OCI-LY3 (cell line): ENCODE measurements at regions not wholly inside any gene's neighbourhood (a gene's known extent, or its start where the extent isn't known, plus 50 kb on each side); places are given as distances from the start of the nearest gene placed in this dataset.
A peak's percentile ranks its signal among the peaks of the same experiment; 100 is the strongest.

ENCODE experiments used
- H2AFZ ChIP-seq: fragments of 200-600, 300-600 bp; shearing (Covaris generic); 2 replicates; pipeline ENCODE4 v1.6.0; 2014; ENCODE audit warnings: antibody characterized with exemption, low read depth, low read length
- H3K27ac ChIP-seq: fragments of 200-600, 300-600 bp; sonication (generic); 2 replicates; pipeline ENCODE4 v1.5.1; 2014; ENCODE audit warnings: mild to moderate bottlenecking, low read length, moderate library complexity, mixed read lengths
- H3K27me3 ChIP-seq: fragments of 200-600, 300-600 bp; sonication (generic); 2 replicates; pipeline ENCODE4 v1.6.1; 2014; ENCODE audit warnings: low read depth, low read length, mixed read lengths
- H3K36me3 ChIP-seq: fragments of 200-600, 300-600 bp; sonication (generic); replicated peaks from 2 replicates; pipeline ENCODE3; 2014; ENCODE audit warnings: low read depth, low read length, mixed read lengths
- H3K4me1 ChIP-seq: fragments of 300-600, 200-600 bp; sonication (generic); 2 replicates; pipeline ENCODE4 v1.6.1; 2014; ENCODE audit warnings: low read length, mixed read lengths
- H3K4me2 ChIP-seq: fragments of 200-600, 300-600 bp; sonication (generic); 2 replicates; pipeline ENCODE4 v1.6.1; 2014; ENCODE audit warnings: low read length, mixed read lengths
- H3K4me3 ChIP-seq: fragments of 300-600, 200-600 bp; sonication (generic); 2 replicates; pipeline ENCODE4 v1.5.1; 2014; ENCODE audit warnings: antibody characterized with exemption, mild to moderate bottlenecking, low read length, moderate library complexity
- H3K79me2 ChIP-seq: fragments of 300-600, 200-600 bp; shearing (Covaris generic); 2 replicates; pipeline ENCODE4 v1.6.1; 2014; ENCODE audit warnings: mild to moderate bottlenecking, low read length, mixed read lengths
- H3K9ac ChIP-seq: fragments of 300-600, 200-600 bp; shearing (Covaris generic); 2 replicates; pipeline ENCODE4 v1.6.0; 2014; ENCODE audit warnings: mild to moderate bottlenecking, low read length, moderate library complexity
- H3K9me3 ChIP-seq: fragments of 200-600, 300-600 bp; shearing (Covaris generic); 2 replicates; pipeline ENCODE4 v1.6.1; 2014; ENCODE audit warnings: low read length, mixed read lengths; ENCODE audit not compliant: insufficient read depth
- H4K20me1 ChIP-seq: fragments of 200-600, 300-600 bp; sonication (generic); 2 replicates; pipeline ENCODE4 v1.6.1; 2016; ENCODE audit warnings: low read length, mixed read lengths; ENCODE audit not compliant: insufficient read depth
- EZH2phosphoT487 ChIP-seq: fragments of 200-600 bp; shearing (Covaris generic); IDR thresholded peaks from 2 replicates; pipeline ENCODE4 v1.6.1; 2018; ENCODE audit warnings: antibody characterized with exemption, mixed run types, low read depth
- TF ChIP-seq, protein P1 (sequence below): fragments of 200-600, 300-600 bp; sonication (generic); IDR thresholded peaks from 2 replicates; pipeline ENCODE4 v1.5.1; 2014; ENCODE audit warnings: antibody characterized with exemption, low read length, low read depth

DNA sequence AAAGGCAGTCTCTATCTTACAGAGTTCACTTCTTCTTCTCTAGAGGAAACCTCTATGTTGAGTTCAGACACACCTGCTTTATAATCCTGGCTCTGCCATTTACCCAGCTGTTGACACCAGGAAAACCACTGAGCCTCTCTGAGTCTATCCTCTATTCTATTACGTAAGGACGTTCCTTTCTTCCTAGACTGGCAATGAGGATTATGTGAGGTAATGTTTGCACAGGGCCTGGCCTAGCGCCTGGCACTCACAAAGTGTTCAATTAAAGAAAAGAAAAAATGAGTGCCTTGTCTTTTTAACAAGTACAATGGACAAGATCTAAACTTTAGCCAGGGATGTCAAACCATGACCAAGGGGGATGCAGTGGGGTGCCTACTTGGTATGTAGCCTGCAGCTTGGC, 641.9 kb upstream of the TBX3 start:
- Histone ChIP-seq H3K27me3 (peaks cover 9% of the 10 kb centered on the region; the same call in 1 of the 2 replicates), H3K79me2 (no peaks in the 10 kb centered on the region), H3K4me2 (no peak overlapping the region), H4K20me1 (no peaks in the 10 kb centered on the region), H3K9me3 (no peaks in the 10 kb centered on the region; the same call in 1 of the 2 replicates), H3K27ac (no peak overlapping the region), H3K36me3 (no peaks in the 10 kb centered on the region), H3K9ac (no peak overlapping the region), H2AFZ (no peak overlapping the region), H3K4me1 (peaks cover 20% of the 10 kb centered on the region), H3K4me3 (no peak overlapping the region)
- TF ChIP-seq EZH2phosphoT487, result no peak
- TF ChIP-seq, protein P1, sequence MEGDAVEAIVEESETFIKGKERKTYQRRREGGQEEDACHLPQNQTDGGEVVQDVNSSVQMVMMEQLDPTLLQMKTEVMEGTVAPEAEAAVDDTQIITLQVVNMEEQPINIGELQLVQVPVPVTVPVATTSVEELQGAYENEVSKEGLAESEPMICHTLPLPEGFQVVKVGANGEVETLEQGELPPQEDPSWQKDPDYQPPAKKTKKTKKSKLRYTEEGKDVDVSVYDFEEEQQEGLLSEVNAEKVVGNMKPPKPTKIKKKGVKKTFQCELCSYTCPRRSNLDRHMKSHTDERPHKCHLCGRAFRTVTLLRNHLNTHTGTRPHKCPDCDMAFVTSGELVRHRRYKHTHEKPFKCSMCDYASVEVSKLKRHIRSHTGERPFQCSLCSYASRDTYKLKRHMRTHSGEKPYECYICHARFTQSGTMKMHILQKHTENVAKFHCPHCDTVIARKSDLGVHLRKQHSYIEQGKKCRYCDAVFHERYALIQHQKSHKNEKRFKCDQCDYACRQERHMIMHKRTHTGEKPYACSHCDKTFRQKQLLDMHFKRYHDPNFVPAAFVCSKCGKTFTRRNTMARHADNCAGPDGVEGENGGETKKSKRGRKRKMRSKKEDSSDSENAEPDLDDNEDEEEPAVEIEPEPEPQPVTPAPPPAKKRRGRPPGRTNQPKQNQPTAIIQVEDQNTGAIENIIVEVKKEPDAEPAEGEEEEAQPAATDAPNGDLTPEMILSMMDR, result no peak

DNA sequence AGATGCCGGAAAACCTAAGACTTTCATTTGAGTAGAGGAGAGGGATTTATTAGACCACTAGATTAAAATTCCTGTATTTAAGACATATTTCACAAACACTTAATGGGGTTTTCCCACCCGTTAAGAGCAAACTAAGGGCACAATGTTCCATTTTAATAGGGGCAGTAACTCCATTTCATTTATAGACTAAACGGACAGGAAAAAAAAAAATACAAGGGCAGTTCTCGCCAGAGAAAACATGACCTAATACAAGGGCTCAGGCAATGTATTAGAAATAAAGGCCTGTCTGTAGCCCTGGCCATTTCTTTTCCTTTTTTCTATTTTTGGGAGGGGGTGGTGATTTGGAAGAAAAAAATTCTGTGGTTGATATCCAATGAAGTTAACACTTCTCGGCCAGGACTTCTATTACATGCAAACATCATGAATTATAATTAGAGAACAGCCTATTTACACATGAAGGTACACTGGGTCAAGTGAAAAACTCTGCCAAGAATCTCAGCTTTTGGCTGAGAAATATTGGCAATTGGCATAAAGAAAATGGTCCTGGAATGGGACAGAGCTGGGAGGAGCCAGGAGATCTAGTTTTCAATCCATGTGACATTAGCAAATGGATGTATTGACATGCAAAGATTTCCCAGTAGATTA, 641.1 kb upstream of the TBX3 start:
- no peak overlapping the region for H3K4me2 ChIP-seq
- H3K36me3 ChIP-seq, result no peaks in the 10 kb centered on the region
- no peak overlapping the region for H2AFZ ChIP-seq
- no peak overlapping the region for H3K9ac ChIP-seq
- H4K20me1 ChIP-seq, result no peaks in the 10 kb centered on the region
- TF ChIP-seq EZH2phosphoT487, result no peak
- TF ChIP-seq, protein P1, result no peak
- no peak overlapping the region for H3K4me3 ChIP-seq
- H3K4me1 ChIP-seq, result peaks cover 20% of the 10 kb centered on the region
- no peaks in the 10 kb centered on the region; the same call in 1 of the 2 replicates for H3K9me3 ChIP-seq
- no peak overlapping the region for H3K27ac ChIP-seq
- peaks cover 6% of the 10 kb centered on the region; the same call in 1 of the 2 replicates for H3K27me3 ChIP-seq
- H3K79me2 ChIP-seq, result no peaks in the 10 kb centered on the region

DNA sequence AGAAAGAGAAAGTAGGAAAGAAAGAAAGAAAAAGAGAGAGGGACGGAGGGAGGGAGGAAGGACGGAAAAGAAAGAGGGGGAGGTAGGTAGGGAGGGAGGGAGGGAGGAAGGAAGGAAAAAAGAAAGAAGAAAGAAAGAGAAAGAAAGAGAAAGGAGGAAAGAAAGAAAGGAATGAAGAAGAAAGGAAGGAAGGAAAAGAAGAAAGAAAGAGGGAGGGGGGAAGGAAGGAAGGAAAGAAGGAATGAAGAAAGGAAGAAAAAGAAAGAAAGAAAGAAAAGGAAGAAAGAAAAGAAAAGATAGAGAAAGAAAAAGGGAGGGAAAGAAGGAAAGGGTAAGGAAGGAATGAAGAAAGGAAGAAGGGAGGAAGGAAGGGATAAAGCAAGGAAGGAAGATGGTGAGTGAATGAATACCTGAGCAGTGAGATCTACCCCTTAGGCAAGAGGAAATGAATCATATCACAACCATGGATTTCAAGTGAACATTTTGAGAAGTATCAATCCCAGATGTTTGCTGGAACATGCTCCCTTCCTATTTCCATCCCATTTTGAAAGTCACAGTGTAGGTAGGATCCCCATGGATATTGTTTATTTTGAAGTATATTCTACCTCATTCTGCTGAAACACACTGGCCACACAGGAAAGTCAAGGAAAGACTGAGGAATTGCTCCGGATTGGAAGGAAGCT, 639.4 kb upstream of the TBX3 start:
- Histone ChIP-seq H3K4me3 (no peak overlapping the region), H3K9me3 (no peaks in the 10 kb centered on the region; the same call in 1 of the 2 replicates), H2AFZ (no peak overlapping the region), H3K4me2 (no peak overlapping the region), H3K27me3 (0 out of 2 replicates have a peak, but pooled peaks cover 4% of the 10 kb centered on the region), H4K20me1 (no peaks in the 10 kb centered on the region), H3K79me2 (no peaks in the 10 kb centered on the region), H3K27ac (no peak overlapping the region), H3K9ac (no peak overlapping the region), H3K4me1 (peaks cover 20% of the 10 kb centered on the region), H3K36me3 (no peaks in the 10 kb centered on the region)
- no peak for TF ChIP-seq EZH2phosphoT487
- TF ChIP-seq, protein P1, result no peak

DNA sequence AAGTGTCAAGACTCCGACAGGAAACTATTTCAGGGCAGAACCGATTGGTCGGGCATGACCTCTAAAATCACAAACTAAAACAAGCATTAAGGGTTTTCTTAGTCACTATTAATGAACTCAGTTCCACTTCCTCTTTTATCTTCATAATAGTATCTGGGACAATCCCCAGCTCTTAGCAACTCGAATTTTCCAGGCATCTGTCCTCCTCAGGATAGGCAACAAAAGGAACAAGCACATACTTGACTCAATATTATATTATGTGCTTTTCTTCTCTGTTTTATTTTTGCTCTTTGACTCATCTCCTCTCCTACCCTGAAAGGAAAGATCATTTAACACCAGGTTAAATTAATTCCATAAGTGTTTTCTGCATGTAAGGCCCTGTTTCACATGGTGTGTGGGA, 638.3 kb upstream of the TBX3 start:
- Histone ChIP-seq H3K9ac (no peak overlapping the region), H3K27me3 (0 out of 2 replicates have a peak, but pooled peaks cover 4% of the 10 kb centered on the region), H3K9me3 (no peaks in the 10 kb centered on the region; the same call in 1 of the 2 replicates), H2AFZ (no peak overlapping the region), H3K79me2 (no peaks in the 10 kb centered on the region), H3K4me3 (peak overlapping the region; percentile 30; the same call in 1 of the 2 replicates), H3K4me2 (peak overlapping the region; percentile 73), H3K4me1 (peaks cover 20% of the 10 kb centered on the region), H4K20me1 (no peaks in the 10 kb centered on the region), H3K36me3 (no peaks in the 10 kb centered on the region), H3K27ac (peak overlapping the region; percentile 69)
- TF ChIP-seq, protein P1, result no peak
- no peak for TF ChIP-seq EZH2phosphoT487
